ENCODE measurements at regions not wholly inside any gene's neighbourhood (a gene's known extent, or its start where the extent isn't known, plus 50 kb on each side); places are given as distances from the start of the nearest gene placed in this dataset.
"Not testable (repeated sequence)": the region's sequence is repeated elsewhere in the genome, so short reads cannot be mapped to it uniquely, and the experiment has no call there.

- DNase-seq (ENCODE audit: low spot score) = no peak
Observed at GRCh38 chr1:60664086-60664625, 418.2 kb upstream of the NFIA start.

GRCh38 chr1:60662486-60663044, 419.8 kb upstream of the NFIA start:
- DNase-seq (ENCODE audit: low spot score) = no peak

- no peak for DNase-seq (ENCODE audit: low spot score)
Observed at GRCh38 chr1:60657926-60658325, 424.4 kb upstream of the NFIA start.

DNA sequence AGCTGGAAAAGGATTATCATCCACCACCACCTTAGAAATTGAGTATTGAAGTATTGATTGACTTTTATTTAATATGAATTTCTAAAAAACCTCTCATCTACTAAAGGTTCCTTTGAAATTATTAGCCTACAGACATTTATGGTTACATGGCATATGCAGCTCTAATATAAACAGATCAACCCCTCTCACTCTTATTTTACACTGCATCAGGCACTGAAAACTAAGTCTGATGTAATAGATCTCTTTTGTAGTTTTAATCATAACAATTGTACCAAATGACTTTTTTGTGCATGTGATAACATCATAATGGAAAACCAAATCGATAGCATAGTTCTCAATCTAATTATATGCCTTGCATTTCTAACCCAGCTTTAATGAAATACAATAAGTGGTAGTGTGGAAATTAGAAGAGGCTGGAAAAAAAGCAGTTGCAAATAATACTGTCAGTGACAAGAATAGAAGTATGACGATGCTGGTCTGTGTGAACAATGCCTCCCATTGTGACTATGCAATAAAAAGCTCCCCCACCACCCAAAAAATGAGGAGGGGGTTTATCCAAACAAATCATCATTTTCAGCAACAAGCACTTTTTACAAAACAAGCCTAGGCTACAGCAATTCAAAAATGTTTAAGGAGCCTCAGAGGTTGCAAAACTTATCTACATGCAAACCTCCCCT, 426.5 kb upstream of the NFIA start:
- DNase-seq (ENCODE audit: low spot score) = no peak

- DNase-seq (ENCODE audit: low spot score) = not testable (repeated sequence)
Observed at GRCh38 chr1:60640033-60640551, 442.3 kb upstream of the NFIA start.

DNA sequence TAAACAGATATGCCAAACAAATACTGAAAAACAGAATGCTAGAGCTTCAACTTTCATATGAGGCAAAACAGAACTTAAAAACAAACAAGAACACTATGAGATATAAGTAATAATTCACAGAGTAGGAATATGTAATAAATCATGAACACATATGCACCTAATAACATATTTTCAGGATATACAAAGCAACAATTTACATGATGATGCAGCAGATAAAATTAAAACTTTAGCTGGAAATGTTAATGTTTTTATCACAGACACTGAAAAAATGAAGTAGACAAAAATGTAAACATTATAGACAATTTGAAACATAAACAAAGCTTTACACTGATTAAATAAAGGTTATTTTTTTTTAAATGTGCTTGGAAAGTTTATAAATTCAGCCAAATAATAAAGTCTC, 443.1 kb upstream of the NFIA start:
- no peak for DNase-seq (ENCODE audit: low spot score)

DNA sequence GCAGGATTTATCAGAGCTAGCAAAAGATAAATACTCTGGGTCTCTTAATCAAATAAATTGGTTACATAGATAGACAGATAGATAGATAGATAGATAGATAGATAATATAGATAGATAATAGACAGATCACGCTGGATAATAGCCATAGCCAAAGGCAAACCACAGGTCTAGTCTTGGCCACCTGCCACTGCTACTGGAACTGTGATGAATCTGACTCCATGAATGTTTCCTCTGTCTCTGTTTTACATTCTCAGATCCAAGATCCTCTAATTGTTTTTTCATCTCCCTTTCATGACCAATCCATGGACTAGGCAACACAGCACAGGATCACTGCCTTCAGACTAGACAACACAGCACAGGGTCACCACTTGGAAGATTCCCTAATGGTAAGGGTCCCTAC, 444.7 kb upstream of the NFIA start:
- DNase-seq (ENCODE audit: low spot score) = no peak

- DNase-seq (ENCODE audit: low spot score) = no peak
Observed at GRCh38 chr1:60636946-60637345, 445.4 kb upstream of the NFIA start.

- DNase-seq (ENCODE audit: low spot score) = no peak
Observed at GRCh38 chr1:60634106-60634505, 448.3 kb upstream of the NFIA start.

DNA sequence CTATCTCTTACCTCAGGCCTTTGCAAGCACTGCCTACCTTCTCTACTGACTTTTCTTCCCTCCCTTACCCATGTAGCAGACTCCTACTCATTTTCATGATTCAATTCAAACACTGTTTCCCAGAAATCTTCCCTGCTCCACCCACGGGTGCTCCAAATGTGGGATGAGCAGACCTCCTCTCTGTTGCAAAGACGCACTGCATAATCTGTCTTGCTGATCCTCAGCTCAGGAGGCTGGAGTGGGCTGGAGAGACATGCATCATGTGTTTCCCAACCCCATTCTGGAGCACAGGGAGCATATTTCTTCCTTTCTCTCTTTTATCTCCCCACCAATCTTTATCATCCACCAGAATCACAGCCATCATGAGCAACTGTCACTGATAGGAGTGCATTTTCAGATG, 459.9 kb upstream of the NFIA start:
- no peak for DNase-seq (ENCODE audit: low spot score)

GRCh38 chr1:60621368-60621851, 461.0 kb upstream of the NFIA start:
- DNase-seq (ENCODE audit: low spot score) = no peak

GRCh38 chr1:60620087-60620486, 462.3 kb upstream of the NFIA start:
- DNase-seq (ENCODE audit: low spot score) = no peak

DNA sequence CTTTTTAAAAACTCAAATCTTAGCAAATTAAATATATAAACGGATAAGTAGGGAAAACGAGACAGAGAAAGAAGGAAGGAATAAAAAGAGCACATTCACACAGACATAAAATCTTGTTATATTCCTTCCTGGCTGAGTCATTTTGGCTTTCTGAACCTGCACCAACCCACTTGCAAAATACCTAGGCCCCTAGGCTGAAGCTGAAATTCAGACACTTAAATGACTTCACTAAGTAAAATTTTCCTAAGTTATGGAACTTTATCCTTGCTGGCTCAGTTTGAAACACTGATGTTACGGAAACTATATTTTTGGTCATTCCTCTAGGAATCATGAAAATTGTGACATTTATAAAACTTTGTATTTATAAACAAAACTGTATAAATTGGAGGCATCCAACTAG, 462.8 kb upstream of the NFIA start:
- no peak for DNase-seq (ENCODE audit: low spot score)

GRCh38 chr1:60615666-60616065, 466.7 kb upstream of the NFIA start:
- DNase-seq (ENCODE audit: low spot score) = no peak

DNA sequence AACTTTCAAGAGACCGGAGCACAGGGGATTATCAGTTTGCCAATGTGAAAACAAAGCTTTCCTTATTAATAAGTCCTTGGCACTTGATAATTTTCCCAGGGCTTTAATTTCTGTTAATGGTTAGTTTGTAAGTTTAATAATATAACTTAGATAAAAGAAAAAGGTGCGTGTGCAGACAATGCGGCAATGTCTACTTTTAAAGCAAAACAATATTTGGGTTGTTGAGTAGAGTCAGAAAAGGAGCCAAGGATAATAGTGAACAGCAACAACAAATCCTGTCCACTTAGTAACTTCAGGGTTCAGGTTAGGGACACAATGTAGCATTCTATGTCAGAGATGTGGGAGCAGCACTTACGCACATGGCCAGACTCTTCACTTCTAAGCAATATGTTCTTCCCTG, 469.6 kb upstream of the NFIA start:
- no peak for DNase-seq (ENCODE audit: low spot score)

DNA sequence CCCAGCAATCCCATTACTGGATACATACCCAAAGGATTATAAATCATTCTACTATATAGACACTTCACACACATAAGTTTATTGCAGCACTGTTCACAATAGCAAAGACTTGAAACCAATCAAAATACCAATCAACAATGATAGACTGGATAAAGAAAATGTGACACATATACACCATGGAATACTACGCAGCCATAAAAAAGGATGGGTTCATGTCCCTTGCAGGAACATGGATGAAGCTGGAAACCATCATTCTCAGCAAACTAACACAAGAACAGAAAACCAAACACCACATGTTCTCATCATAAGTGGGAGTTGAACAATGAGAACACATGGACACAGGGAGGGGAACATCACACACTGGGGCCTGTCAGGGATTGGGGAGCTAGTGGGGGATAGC, 475.4 kb upstream of the NFIA start:
- not testable (repeated sequence) for DNase-seq (ENCODE audit: low spot score)

DNA sequence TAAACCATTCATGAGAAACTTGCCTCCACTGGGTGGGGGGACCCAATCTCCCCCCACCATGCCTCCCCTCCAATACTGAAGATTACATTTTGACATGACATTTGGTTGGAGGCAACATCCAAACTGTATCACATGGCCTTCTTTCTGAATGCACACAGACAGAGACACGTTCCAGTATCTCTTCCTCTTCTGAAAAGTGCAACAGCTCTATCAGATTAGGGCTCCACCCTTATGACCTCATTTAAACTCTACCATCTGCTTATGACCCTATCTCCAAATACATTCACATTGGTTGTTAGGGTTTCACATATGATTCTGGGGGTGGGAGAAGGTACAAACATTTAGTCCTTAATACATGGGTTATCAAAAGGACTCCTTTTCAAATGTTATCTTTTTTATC, 481.8 kb upstream of the NFIA start:
- DNase-seq (ENCODE audit: low spot score) = no peak

DNA sequence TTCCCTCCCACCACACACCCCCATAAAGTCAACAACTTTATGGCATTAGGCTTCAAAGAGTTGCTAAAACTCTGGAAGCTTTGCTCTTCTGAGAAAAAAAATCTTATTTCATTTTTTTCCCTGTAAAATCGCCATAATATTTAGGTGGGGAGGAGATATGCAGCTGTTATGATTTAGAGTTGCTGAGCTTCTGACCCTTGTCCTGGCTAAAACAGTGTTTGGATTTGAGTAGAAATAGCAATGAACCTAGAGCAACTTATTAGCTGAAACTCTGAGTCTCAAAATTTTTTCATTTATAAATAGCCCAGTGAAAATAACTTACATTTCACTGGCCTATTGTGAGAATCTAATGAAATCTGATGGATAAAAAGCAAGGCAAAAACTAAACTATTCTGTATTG, 482.8 kb upstream of the NFIA start:
- DNase-seq (ENCODE audit: low spot score) = no peak

DNA sequence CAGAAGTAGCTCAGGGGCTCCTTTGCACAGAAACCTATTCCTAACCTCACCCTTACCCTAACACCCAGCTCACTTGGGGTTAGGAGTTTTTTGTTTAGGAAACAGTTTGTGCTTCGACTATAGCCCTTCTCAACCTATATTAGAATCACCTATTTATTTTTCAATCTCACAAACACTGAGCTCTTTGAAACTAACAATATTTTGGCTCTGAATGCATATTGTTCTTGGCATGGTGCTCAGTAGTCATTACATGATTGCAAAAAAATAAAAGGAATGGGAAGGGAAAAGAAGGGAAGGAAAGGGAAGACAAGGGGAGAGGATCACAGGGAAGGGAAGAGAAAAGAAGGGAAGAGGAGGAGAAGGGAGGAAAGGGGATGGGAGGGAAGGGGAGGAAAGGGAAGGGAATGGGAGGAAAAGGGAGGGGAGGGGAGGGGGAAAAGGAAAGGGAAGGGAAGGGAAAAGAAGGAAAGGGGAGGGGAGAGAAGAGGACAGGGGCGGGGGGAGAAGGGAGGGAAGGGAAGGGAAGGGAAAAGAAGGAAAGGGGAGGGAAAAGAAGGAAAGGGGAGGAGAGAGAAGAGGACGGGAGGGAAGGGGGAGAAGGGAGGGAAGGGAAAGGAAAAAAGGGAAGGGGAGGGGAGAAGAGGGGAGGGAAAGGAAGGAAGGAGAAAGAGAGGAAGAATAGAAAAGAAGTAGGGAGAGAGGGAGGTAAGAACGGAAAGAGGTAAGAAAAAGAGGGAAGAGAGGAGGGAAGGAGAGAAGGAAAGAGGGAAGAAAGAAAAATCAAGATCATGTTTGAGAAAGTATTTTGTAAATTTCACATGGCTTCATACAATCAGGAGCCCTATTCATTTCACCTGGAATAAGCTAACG, 484.1 kb upstream of the NFIA start:
- DNase-seq (ENCODE audit: low spot score) = no peak

DNA sequence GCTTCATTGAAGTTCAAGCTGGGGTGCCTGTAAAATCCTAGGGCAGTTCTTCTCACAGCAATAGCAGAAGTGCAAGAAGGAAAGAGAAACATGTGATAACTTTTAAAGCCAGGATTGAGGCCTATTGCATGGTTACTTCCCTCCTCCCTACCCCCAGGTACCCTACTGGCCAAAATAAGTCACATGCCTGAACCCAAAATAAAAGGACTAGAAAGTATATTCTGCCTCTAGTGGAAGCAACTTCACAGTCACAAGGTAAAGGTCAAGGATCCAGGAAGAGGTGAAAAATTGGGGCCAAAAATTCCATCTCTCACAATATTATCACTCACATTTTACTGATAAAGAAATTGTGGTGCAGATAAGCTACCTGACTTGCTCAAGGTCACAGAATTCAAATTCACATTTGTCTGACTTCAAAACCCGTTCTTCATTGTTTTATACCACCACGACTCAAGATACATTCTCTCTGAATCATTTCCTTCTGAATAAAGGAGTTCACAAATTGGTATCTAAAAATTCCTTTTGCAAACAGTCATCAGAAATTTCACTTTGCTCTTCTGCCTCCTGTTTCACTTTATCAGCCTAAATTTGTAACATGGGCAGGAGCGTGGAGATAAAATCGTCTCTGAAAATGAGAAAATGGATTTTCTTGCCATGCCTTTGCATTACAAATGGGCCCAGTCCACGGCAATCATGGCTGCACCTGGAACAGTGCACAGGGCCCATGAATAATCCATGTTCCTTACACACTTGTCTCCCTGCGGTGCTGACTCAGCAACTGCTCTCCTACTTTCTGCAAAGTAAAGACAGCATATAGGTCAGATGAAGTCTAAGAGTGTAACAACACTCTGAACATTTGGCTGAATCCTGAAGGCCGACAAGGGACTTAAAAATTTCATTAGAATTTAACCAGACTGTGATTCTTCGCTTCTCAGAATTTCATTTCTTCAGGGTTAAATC, 485.3 kb upstream of the NFIA start:
- DNase-seq (ENCODE audit: low spot score) = no peak

DNA sequence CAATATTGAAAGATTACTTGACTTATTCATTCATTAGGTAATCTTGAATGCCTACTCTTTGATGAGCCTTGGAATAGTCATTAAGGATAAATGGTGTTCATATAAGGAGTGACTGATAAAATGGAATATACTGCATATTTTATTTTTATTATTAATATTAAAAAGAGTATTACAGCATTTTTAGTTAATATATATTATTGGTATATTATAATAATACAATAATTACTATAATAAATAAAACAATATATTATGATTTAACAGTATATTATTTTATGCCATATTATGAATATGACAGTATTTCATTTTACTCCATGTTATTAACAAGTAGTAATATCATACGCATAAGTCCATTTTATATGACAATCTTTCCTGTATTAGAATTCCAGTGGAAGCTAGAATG, 490.8 kb upstream of the NFIA start:
- no peak for DNase-seq (ENCODE audit: low spot score)

Data from CD4-positive, alpha-beta T cell treated with Interleukin-6 at 100 ng/mL for 8 hours (primary cell).